ENCODE measurements at regions not wholly inside any gene's neighbourhood (a gene's known extent, or its start where the extent isn't known, plus 50 kb on each side); places are given as distances from the start of the nearest gene placed in this dataset.

DNA sequence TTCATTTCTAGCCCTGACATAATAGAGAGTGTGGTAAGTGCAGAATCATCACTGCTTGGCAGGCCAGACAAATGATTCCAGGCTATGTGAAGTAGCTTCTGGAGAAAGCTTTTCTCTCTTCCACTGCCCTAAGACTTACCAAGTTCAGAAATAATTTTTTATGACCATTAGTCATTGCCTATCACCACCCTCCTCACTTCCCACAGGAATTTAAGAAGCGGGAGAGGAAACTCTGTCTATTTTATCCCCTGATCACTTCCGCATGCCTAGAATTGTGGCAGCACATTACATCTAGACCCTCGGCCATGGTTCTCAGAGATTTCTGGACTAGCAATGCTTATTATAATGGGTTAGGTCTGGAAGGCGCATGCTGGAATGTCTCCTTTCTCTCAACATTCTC is 397.8 kb upstream of the NR2F2 start:
- Mint-ChIP-seq H3K36me3 (ENCODE audit: low read depth) (no peaks in the 10 kb centered on the region), H3K4me1 (ENCODE audit: low read depth) (peaks cover 9% of the 10 kb centered on the region)

GRCh38 chr15:95935852-95936251 is 394.6 kb upstream of the NR2F2 start:
- H3K4me3 Mint-ChIP-seq = no peak overlapping the region
- no peak for DNase-seq
- H3K27me3 Mint-ChIP-seq = no peaks in the 10 kb centered on the region
- H3K4me1 Mint-ChIP-seq (ENCODE audit: low read depth) = no peaks in the 10 kb centered on the region
- no peaks in the 10 kb centered on the region for H3K36me3 Mint-ChIP-seq (ENCODE audit: low read depth)
- H3K9me3 Mint-ChIP-seq = no peaks in the 10 kb centered on the region
- no peak overlapping the region for H3K27ac Mint-ChIP-seq

More for the DNA sequence above, 397.8 kb upstream of the NR2F2 start:
- H3K27me3 Mint-ChIP-seq = no peaks in the 10 kb centered on the region
- H3K4me3 Mint-ChIP-seq = no peak overlapping the region
- no peaks in the 10 kb centered on the region for H3K9me3 Mint-ChIP-seq
- H3K27ac Mint-ChIP-seq = no peak overlapping the region
- DNase-seq = no peak

DNA sequence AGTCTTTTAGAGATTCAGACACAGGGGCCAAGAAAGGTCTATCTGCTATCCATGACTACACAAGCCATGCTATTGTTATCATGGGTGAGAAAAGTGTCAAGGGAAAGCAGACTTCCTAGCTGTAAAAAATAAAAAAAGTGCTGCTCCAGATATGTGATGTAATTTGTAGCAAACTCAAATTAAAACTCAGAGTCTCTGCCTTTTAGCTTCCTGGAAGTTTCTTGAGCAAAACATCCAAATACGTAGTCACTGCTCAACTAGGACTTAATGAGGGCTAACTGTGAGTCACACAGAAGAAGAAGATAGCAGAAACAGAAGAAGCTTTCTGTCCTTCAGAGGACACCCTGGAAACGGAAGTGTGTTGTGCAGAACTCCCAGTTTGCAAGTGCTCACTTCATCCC is 393.4 kb upstream of the NR2F2 start:
- no peak for DNase-seq
- Mint-ChIP-seq H3K27ac (no peak overlapping the region), H3K4me3 (no peak overlapping the region), H3K36me3 (ENCODE audit: low read depth) (no peaks in the 10 kb centered on the region), H3K9me3 (no peaks in the 10 kb centered on the region), H3K27me3 (no peaks in the 10 kb centered on the region), H3K4me1 (ENCODE audit: low read depth) (no peaks in the 10 kb centered on the region)

DNA sequence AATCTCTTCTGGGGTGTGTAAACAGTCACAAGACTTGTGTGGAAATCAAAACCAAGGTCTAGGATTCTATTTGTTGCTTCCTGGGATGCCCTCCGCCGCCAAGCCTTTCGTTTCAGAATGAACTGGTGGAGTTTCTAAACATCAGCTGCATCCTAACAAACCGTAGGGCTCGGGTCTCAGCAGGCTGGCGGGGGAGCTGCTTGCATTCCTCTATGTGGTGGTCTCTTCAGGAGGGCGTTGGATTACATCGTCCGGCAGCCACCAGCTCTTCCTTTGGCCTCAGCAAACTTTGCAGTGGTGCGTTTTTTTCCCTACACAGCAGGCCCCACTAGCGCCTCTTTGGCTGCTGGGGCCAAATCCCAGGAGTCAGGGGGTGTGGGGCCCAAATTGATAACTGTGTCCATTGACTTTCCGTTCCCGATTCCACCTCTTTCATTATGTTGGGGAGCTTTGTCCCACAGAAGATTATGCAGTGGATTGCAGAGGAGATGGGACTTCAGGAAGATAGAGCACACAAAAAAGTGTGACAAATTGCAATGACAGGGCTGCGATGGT is 390.0 kb upstream of the NR2F2 start:
- H3K9me3 Mint-ChIP-seq = no peaks in the 10 kb centered on the region
- H3K4me1 Mint-ChIP-seq (ENCODE audit: low read depth) = no peaks in the 10 kb centered on the region
- H3K27me3 Mint-ChIP-seq = peaks cover 3% of the 10 kb centered on the region
- H3K4me3 Mint-ChIP-seq = no peak overlapping the region
- DNase-seq = no peak
- H3K27ac Mint-ChIP-seq = no peak overlapping the region
- H3K36me3 Mint-ChIP-seq (ENCODE audit: low read depth) = no peaks in the 10 kb centered on the region

DNA sequence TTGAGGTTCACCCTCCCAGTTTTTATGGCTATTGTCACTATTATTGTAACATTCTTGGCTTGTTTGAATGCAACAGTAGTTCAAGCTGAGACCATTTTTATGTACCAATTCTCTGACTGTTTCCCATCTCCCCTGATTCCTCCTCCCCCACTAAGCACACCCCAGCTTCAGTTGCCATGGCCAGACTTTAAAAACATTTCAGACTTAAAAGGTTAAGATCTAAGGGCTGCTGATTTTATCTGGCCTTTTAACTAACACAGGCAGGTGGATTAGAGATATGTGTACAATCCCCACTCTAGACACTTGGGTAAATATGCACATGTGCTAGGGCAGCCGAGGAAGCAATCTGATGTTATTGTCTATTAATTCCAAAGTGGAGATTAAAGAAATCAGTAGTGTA is 386.3 kb upstream of the NR2F2 start:
- no peaks in the 10 kb centered on the region for H3K9me3 Mint-ChIP-seq
- DNase-seq = no peak

GRCh38 chr15:95944661-95945255 is 385.7 kb upstream of the NR2F2 start:
- Mint-ChIP-seq H3K4me1 (ENCODE audit: low read depth) (no peaks in the 10 kb centered on the region), H3K27ac (no peak overlapping the region), H3K36me3 (ENCODE audit: low read depth) (no peaks in the 10 kb centered on the region), H3K9me3 (no peaks in the 10 kb centered on the region), H3K27me3 (peaks cover 3% of the 10 kb centered on the region), H3K4me3 (no peak overlapping the region)
- DNase-seq = no peak

More for the DNA sequence above, 386.3 kb upstream of the NR2F2 start:
- Mint-ChIP-seq H3K27me3 (peaks cover 3% of the 10 kb centered on the region), H3K4me1 (ENCODE audit: low read depth) (no peaks in the 10 kb centered on the region), H3K36me3 (ENCODE audit: low read depth) (no peaks in the 10 kb centered on the region), H3K4me3 (no peak overlapping the region), H3K27ac (no peak overlapping the region)

GRCh38 chr15:95946241-95946640 is 384.3 kb upstream of the NR2F2 start:
- Mint-ChIP-seq H3K4me1 (ENCODE audit: low read depth) (no peaks in the 10 kb centered on the region), H3K27me3 (peaks cover 3% of the 10 kb centered on the region), H3K4me3 (no peak overlapping the region), H3K36me3 (ENCODE audit: low read depth) (no peaks in the 10 kb centered on the region), H3K9me3 (no peaks in the 10 kb centered on the region), H3K27ac (no peak overlapping the region)
- DNase-seq = no peak

GRCh38 chr15:95946926-95947325 is 383.6 kb upstream of the NR2F2 start:
- no peak overlapping the region for H3K4me3 Mint-ChIP-seq
- DNase-seq = no peak
- no peaks in the 10 kb centered on the region for H3K36me3 Mint-ChIP-seq (ENCODE audit: low read depth)
- peaks cover 3% of the 10 kb centered on the region for H3K27me3 Mint-ChIP-seq
- H3K4me1 Mint-ChIP-seq (ENCODE audit: low read depth) = no peaks in the 10 kb centered on the region
- no peaks in the 10 kb centered on the region for H3K9me3 Mint-ChIP-seq
- H3K27ac Mint-ChIP-seq = no peak overlapping the region

GRCh38 chr15:95948411-95948810 is 382.1 kb upstream of the NR2F2 start:
- H3K4me3 Mint-ChIP-seq = no peak overlapping the region
- DNase-seq = no peak
- H3K36me3 Mint-ChIP-seq (ENCODE audit: low read depth) = no peaks in the 10 kb centered on the region
- peaks cover 3% of the 10 kb centered on the region for H3K27me3 Mint-ChIP-seq
- H3K9me3 Mint-ChIP-seq = no peaks in the 10 kb centered on the region
- H3K4me1 Mint-ChIP-seq (ENCODE audit: low read depth) = no peaks in the 10 kb centered on the region
- H3K27ac Mint-ChIP-seq = no peak overlapping the region

DNA sequence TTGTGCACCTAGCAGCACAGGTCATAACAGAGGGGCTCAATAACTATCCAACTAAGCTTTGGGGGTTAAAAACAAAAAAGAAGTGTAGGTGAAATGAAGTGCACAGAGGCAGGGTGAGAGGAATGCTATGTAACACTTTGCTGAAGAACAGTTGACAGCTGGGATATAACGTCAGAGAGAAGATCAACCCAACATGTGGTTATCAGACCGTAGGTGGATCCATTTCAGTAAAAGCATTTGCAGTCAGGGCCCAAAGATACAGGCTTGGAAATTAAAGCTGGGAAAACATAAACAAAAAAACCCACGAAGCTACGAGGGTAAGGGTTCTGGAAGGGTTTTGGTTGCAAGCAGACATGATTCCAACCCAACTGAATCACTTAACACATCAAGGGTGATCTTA is 377.5 kb upstream of the NR2F2 start:
- Mint-ChIP-seq H3K4me3 (no peak overlapping the region), H3K27ac (no peak overlapping the region), H3K4me1 (ENCODE audit: low read depth) (no peaks in the 10 kb centered on the region), H3K27me3 (no peaks in the 10 kb centered on the region), H3K36me3 (ENCODE audit: low read depth) (no peaks in the 10 kb centered on the region), H3K9me3 (no peaks in the 10 kb centered on the region)
- no peak for DNase-seq

DNA sequence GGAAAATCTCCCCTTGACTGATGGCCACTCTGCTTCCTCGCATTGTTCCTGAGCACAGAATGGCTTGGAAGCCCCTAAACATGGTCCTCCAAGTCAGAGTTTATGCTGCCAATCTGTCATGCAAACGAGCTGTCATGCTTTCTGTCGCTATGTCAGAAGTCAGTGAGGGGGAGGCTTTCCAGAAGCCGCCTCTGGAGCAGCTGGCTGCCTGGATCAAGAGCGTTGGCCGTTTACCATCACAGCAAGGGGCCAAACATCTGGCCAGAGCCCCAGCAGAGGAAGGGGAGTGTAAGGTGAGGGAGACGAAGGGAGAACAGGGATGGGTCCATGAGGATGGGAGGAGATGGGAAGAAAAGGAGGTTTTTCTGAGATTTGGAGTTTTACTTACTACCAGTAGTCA is 372.6 kb upstream of the NR2F2 start:
- Mint-ChIP-seq H3K27ac (no peak overlapping the region), H3K36me3 (ENCODE audit: low read depth) (no peaks in the 10 kb centered on the region), H3K4me1 (ENCODE audit: low read depth) (no peaks in the 10 kb centered on the region), H3K4me3 (no peak overlapping the region), H3K27me3 (no peaks in the 10 kb centered on the region), H3K9me3 (peaks cover 13% of the 10 kb centered on the region)
- DNase-seq = no peak

- DNase-seq = no peak
- Mint-ChIP-seq H3K4me1 (ENCODE audit: low read depth) (no peaks in the 10 kb centered on the region), H3K27me3 (no peaks in the 10 kb centered on the region), H3K4me3 (no peak overlapping the region), H3K9me3 (peaks cover 14% of the 10 kb centered on the region), H3K36me3 (ENCODE audit: low read depth) (no peaks in the 10 kb centered on the region), H3K27ac (no peak overlapping the region)
These were observed 372.1 kb upstream of the NR2F2 start for GRCh38 chr15:95958382-95958781.

- Mint-ChIP-seq H3K36me3 (ENCODE audit: low read depth) (no peaks in the 10 kb centered on the region), H3K4me1 (ENCODE audit: low read depth) (no peaks in the 10 kb centered on the region), H3K27me3 (peaks cover 5% of the 10 kb centered on the region), H3K4me3 (no peak overlapping the region), H3K27ac (no peak overlapping the region), H3K9me3 (no peaks in the 10 kb centered on the region)
- DNase-seq = no peak
These were observed 361.6 kb upstream of the NR2F2 start for GRCh38 chr15:95968856-95969255.

GRCh38 chr15:95970326-95970725 is 360.2 kb upstream of the NR2F2 start:
- Mint-ChIP-seq H3K27ac (no peak overlapping the region), H3K4me3 (no peak overlapping the region), H3K4me1 (ENCODE audit: low read depth) (no peaks in the 10 kb centered on the region), H3K36me3 (ENCODE audit: low read depth) (no peaks in the 10 kb centered on the region), H3K27me3 (peaks cover 7% of the 10 kb centered on the region), H3K9me3 (no peaks in the 10 kb centered on the region)
- no peak for DNase-seq

DNA sequence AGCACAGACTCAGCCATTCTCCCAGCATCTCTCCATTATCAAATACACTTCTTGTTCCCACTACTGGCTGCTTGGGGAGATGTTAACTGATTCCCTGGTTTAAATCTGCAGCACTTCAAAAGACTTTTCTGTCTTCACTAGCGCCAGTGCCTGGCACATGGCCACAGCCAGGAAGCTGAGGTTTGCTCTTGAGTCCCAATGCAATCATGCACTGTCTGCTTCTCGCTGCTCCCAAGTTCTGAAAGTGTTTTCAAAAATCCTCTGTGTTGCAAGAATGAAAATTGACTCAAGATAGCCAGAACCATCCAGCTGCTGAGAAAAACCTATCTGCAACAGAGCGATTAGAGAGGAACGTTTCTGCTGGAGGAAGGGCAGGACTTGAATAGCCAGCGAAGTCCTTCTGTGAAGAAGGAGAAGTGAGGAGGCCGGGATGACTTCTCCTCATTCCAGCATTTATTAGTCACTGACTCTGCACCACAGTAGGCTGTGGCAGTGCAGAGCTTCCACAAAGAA is 358.4 kb upstream of the NR2F2 start:
- Mint-ChIP-seq H3K27me3 (peaks cover 7% of the 10 kb centered on the region), H3K36me3 (ENCODE audit: low read depth) (no peaks in the 10 kb centered on the region), H3K27ac (no peak overlapping the region), H3K4me1 (ENCODE audit: low read depth) (no peaks in the 10 kb centered on the region), H3K9me3 (no peaks in the 10 kb centered on the region), H3K4me3 (no peak overlapping the region)
- no peak for DNase-seq

DNA sequence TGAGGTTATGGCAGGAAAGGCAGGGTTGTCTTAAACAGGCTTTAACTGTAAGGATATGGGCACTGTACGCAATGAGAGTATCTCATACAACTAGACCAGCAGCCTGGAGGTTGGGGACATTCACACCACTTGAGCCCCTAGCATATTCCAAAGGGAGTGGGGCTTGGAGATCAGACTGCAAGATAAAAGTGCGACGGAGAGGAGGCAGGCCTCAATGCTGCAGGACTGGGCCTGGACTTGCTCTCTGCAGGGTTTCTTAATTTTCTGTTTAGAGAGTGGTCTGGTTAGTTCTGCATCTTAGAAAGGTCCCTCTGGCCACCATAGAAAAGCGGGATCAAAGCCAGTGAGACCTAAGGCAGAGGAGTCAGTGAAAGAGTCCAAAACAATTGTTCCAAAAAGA is 357.7 kb upstream of the NR2F2 start:
- Mint-ChIP-seq H3K9me3 (no peaks in the 10 kb centered on the region), H3K36me3 (ENCODE audit: low read depth) (no peaks in the 10 kb centered on the region), H3K4me3 (no peak overlapping the region), H3K27me3 (peaks cover 6% of the 10 kb centered on the region), H3K4me1 (ENCODE audit: low read depth) (no peaks in the 10 kb centered on the region), H3K27ac (no peak overlapping the region)
- no peak for DNase-seq
